ENCODE measurements at regions not wholly inside any gene's neighbourhood (a gene's known extent, or its start where the extent isn't known, plus 50 kb on each side); places are given as distances from the start of the nearest gene placed in this dataset.

DNA sequence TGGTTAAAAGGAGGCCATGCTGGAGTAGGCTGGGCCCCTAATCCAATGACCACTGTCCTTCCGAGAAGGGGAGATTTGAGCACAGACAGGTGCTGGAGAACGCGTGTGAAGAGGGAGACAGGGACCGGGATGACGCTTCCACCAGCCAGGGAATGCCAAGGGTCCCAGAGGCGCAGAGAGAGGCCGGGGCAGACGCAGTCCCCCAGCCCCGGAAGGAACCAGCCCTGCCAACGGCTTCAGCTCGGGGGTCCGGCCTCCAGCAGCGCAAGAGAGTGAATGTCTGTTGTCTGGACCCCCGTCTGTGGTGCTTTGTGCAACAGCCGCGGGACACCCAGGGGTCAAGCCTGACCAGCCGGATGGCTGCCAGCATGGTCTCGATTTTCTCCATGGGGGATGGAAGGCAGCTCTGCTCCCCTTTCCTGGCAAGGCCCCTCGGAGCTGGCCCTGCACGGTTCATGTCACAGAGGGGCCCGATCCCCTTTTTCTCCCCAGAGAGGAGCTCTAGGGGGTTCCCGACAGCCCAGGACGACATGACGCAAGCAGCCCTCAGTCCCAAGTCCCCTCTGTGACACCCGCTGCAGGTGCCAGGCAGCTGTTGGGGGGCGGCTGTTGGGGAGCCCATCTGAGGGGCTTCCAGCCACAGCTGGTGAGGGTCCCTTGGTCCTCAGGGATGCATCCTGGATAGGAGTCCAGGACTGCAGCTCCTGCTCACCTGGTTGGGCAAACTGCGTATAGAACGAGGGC, 73.5 kb downstream of the SIK1 start:
- TF ChIP-seq EZH2 (IDR thresholded peaks at IDR 0.05) (no peak), JUND (IDR thresholded peaks at IDR 0.05) (no peak), CTCF (IDR thresholded peaks at IDR 0.05 in 2 of 3, conservative IDR thresholded peaks at IDR 0.05 in 1 of 3; ENCODE audit: borderline replicate concordance in 1 of 3, insufficient read depth in 1 of 3, low read depth in 2 of 3, low read length in 2 of 3) (no peak), POLR2A (IDR thresholded peaks at IDR 0.05; ENCODE audit: borderline replicate concordance, extremely low read depth, insufficient read depth, insufficient read length) (no peak), CEBPB (IDR thresholded peaks at IDR 0.05; ENCODE audit: low read depth) (no peak), POLR2AphosphoS5 (IDR thresholded peaks at IDR 0.05; ENCODE audit: low read depth, low read length) (no peak), SRF (IDR thresholded peaks at IDR 0.05; ENCODE audit: low read depth) (no peak), ZFX (IDR thresholded peaks at IDR 0.05) (no peak), EZH2phosphoT487 (IDR thresholded peaks at IDR 0.05; ENCODE audit: borderline replicate concordance) (no peak), ZNF274 (IDR thresholded peaks at IDR 0.05; ENCODE audit: low read depth, low read length) (no peak), RAD21 (IDR thresholded peaks at IDR 0.05; ENCODE audit: low read depth) (no peak), EGR1 (IDR thresholded peaks at IDR 0.05; ENCODE audit: low read depth) (no peak), YY1 (IDR thresholded peaks at IDR 0.05; ENCODE audit: extremely low read depth, insufficient replicate concordance, low read depth, low read length) (no peak), SP1 (IDR thresholded peaks at IDR 0.05; ENCODE audit: low read depth) (no peak)

All from HCT116 (cell line).